Lung (tissue), 11 donors: ENCODE measurements at regions not wholly inside any gene's neighbourhood (a gene's known extent, or its start where the extent isn't known, plus 50 kb on each side); places are given as distances from the start of the nearest gene placed in this dataset.

ENCODE experiments used
- ATAC-seq: fragments of 200-7000 bp; cut with Tn5 transposase; one replicate; pipeline ENCODE4 v1.9.1; 2020; ENCODE audit warnings: moderate number of reproducible peaks; ENCODE audit not compliant: insufficient read depth, low FRiP score
- DNase-seq, 3 donors: peaks; one replicate each; pipeline ENCODE4 v3.0.0-alpha.2; 2013 to 2017
- H3K27ac ChIP-seq, 2 donors: one replicate each; pipeline ENCODE4 v1.5.1; 2013; ENCODE audit warnings: mild to moderate bottlenecking in 2 of 2, moderate library complexity in 2 of 2, control low read depth in 1 of 2, inconsistent platforms in 1 of 2, low read depth in 1 of 2, low read length in 1 of 2
- H3K27me3 ChIP-seq, 3 donors: one replicate each; pipeline ENCODE4 v1.5.1; 2013; ENCODE audit warnings: low read length in 2 of 3; ENCODE audit not compliant: control insufficient read depth in 3 of 3, insufficient read depth in 3 of 3
- H3K36me3 ChIP-seq, 4 donors: one replicate each; pipeline ENCODE4 v1.5.1; 2013; ENCODE audit warnings: low read length in 4 of 4, mild to moderate bottlenecking in 1 of 4, moderate library complexity in 1 of 4; ENCODE audit not compliant: control insufficient read depth in 4 of 4, insufficient read depth in 4 of 4
- H3K4me1 ChIP-seq, 5 donors: one replicate each; pipeline ENCODE4 v1.5.1; 2013; ENCODE audit warnings: low read length in 5 of 5, mild to moderate bottlenecking in 2 of 5, moderate library complexity in 1 of 5; ENCODE audit not compliant: control insufficient read depth in 5 of 5, insufficient read depth in 5 of 5
- H3K4me3 ChIP-seq: one replicate; pipeline ENCODE4 v1.5.1; 2013; ENCODE audit warnings: mild to moderate bottlenecking, control low read depth, moderate library complexity
- H3K9ac ChIP-seq, 2 donors: one replicate each; pipeline ENCODE4 v1.5.1; 2013; ENCODE audit warnings: low read length in 2 of 2, control low read depth in 1 of 2; ENCODE audit not compliant: insufficient read depth in 1 of 2
- H3K9me3 ChIP-seq, 4 donors: one replicate each; pipeline ENCODE4 v1.5.1; 2013; ENCODE audit warnings: low read length in 3 of 4, mild to moderate bottlenecking in 1 of 4, moderate library complexity in 1 of 4; ENCODE audit not compliant: control insufficient read depth in 4 of 4, insufficient read depth in 3 of 4
- CTCF ChIP-seq: IDR thresholded peaks from 2 replicates; pipeline ENCODE4 v1.5.1; 2012; ENCODE audit warnings: mild to moderate bottlenecking; ENCODE audit errors: control extremely low read depth, extremely low read depth
- WGBS, 2 donors: extraction: QIAGEN DNeasy Blood & Tissue Kit; methylation state at CpG; one replicate each; pipeline ENCODE4 v1.1.7; 2013; 5-methylcytosine and 5-hydroxymethylcytosine counted together
- donor health status: control.
- donor health status: control.
- donor health status: Bipolar disorder and iron deficiency.
- donor health status: healthy.
- donor health status: DM: yes; HTN: yes; CAD: no.

DNA sequence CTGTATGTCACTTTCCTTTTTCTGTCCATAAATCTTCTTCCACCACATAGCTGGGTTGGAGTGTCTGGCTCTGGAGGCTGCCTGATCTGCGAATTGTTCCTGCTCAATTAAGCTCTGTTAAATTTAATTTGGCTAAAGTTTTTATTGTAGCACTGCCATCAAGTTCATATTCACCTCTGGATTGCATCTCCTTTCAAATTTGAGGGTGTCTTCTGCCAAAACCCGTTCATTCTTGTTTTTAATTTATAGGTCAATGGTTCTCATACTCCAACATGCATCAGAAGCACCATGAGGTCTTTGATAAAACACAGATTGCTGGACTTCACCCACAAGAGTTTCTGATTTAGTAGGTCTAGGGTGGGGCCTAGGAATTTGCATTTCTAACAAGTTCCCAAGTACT, 276.5 kb upstream of the NECTIN3 start:
- TF ChIP-seq CTCF = no peak
- H3K4me1 ChIP-seq = peaks cover 0 to 2% (median 0%) of the 10 kb centered on the region in 5 donors
- no peak for DNase-seq
- no peak overlapping the region for H3K4me3 ChIP-seq
- ATAC-seq = no peak
- no peaks in the 10 kb centered on the region for H3K9me3 ChIP-seq
- H3K27me3 ChIP-seq = no peaks in the 10 kb centered on the region
- WGBS, 2 donors = 71 to 81% methylated on average over 2 of the region's 2 CpGs
- H3K27ac ChIP-seq = no peak overlapping the region
- no peak overlapping the region for H3K9ac ChIP-seq
- no peaks in the 10 kb centered on the region for H3K36me3 ChIP-seq

GRCh38 chr3:110799271-110799670, 272.3 kb upstream of the NECTIN3 start:
- Histone ChIP-seq H3K27ac (no peak overlapping the region), H3K27me3 (no peaks in the 10 kb centered on the region), H3K4me1 (peaks cover 0 to 2% (median 0%) of the 10 kb centered on the region in 5 donors), H3K36me3 (no peaks in the 10 kb centered on the region), H3K9me3 (no peaks in the 10 kb centered on the region), H3K9ac (no peak overlapping the region), H3K4me3 (no peak overlapping the region)
- no peak for DNase-seq
- 87 to 88% methylated on average over 2 of the region's 2 CpGs for WGBS, 2 donors
- no peak for ATAC-seq
- no peak for TF ChIP-seq CTCF

GRCh38 chr3:110804856-110805255, 266.8 kb upstream of the NECTIN3 start:
- DNase-seq = no peak
- Histone ChIP-seq H3K36me3 (no peaks in the 10 kb centered on the region), H3K27ac (no peak overlapping the region), H3K27me3 (no peaks in the 10 kb centered on the region), H3K9ac (no peak overlapping the region), H3K9me3 (no peaks in the 10 kb centered on the region), H3K4me1 (no peaks in the 10 kb centered on the region), H3K4me3 (no peak overlapping the region)
- WGBS, 2 donors = 74 to 85% methylated on average over 2 of the region's 2 CpGs
- ATAC-seq = no peak
- TF ChIP-seq CTCF = no peak

GRCh38 chr3:110806924-110807323, 264.7 kb upstream of the NECTIN3 start:
- no peak for ATAC-seq
- no peak for DNase-seq
- no peak overlapping the region for H3K9ac ChIP-seq
- H3K27me3 ChIP-seq = no peaks in the 10 kb centered on the region
- TF ChIP-seq CTCF = no peak
- no peak overlapping the region for H3K4me3 ChIP-seq
- no peaks in the 10 kb centered on the region for H3K36me3 ChIP-seq
- H3K4me1 ChIP-seq = no peaks in the 10 kb centered on the region
- no peaks in the 10 kb centered on the region for H3K9me3 ChIP-seq
- no peak overlapping the region for H3K27ac ChIP-seq
